GM12874 (cell line): ENCODE measurements at regions not wholly inside any gene's neighbourhood (a gene's known extent, or its start where the extent isn't known, plus 50 kb on each side); places are given as distances from the start of the nearest gene placed in this dataset.

Source experiments
- CTCF ChIP-seq: IDR thresholded peaks from 2 replicates; pipeline ENCODE4 v1.5.1; 2011; ENCODE audit warnings: low read depth, mild to moderate bottlenecking, control low read depth, low read length, moderate library complexity; ENCODE audit not compliant: insufficient read depth

- no peak for TF ChIP-seq CTCF
Measured at GRCh38 chr10:126842356-126842755, 62.9 kb upstream of the DOCK1 start.

- TF ChIP-seq CTCF: no peak
Measured at GRCh38 chr10:126842836-126843235, 62.4 kb upstream of the DOCK1 start.

GRCh38 chr10:126843299-126843934 lies 61.8 kb upstream of the DOCK1 start:
- no peak for TF ChIP-seq CTCF

GRCh38 chr10:126844406-126844805 lies 60.8 kb upstream of the DOCK1 start:
- no peak for TF ChIP-seq CTCF

GRCh38 chr10:126846469-126846868 lies 58.8 kb upstream of the DOCK1 start:
- no peak for TF ChIP-seq CTCF

GRCh38 chr10:126846959-126847358 lies 58.3 kb upstream of the DOCK1 start:
- no peak for TF ChIP-seq CTCF

- no peak for TF ChIP-seq CTCF
Measured at GRCh38 chr10:126847666-126848065, 57.6 kb upstream of the DOCK1 start.
